K562 (cell line): ENCODE measurements at regions not wholly inside any gene's neighbourhood (a gene's known extent, or its start where the extent isn't known, plus 50 kb on each side); places are given as distances from the start of the nearest gene placed in this dataset.

ENCODE experiments used
- ARNT ChIP-seq, 2 experiments: fragments of 450-650 bp; IDR thresholded peaks; 2 replicates each; pipeline ENCODE4 v1.6.1; 2016; ENCODE audit warnings: mild to moderate bottlenecking in 1 of 2
- CBX5 ChIP-seq: IDR thresholded peaks from 2 replicates; pipeline ENCODE4 v1.6.1; 2014; ENCODE audit warnings: low read depth, borderline replicate concordance
- FOXJ3 ChIP-seq: sonication (generic); formaldehyde crosslinking; IDR thresholded peaks from 2 replicates; pipeline ENCODE4 v1.4.0; 2020; ENCODE audit warnings: mild to moderate bottlenecking, missing genetic modification reagents
- HDAC1 ChIP-seq, 2 experiments: fragments of 450-650 bp; IDR thresholded peaks; 2 replicates each; pipeline ENCODE4 v1.6.1; 2016 to 2017; ENCODE audit warnings: inconsistent platforms in 1 of 2, mild to moderate bottlenecking in 1 of 2, moderate library complexity in 1 of 2
- KAT2B ChIP-seq: IDR thresholded peaks from one replicate; pipeline ENCODE4 v1.6.1; 2012; ENCODE audit warnings: low read depth, mild to moderate bottlenecking, control low read depth, inconsistent platforms, low read length, moderate library complexity
- MEF2A ChIP-seq: IDR thresholded peaks from 2 replicates; pipeline ENCODE4 v1.6.1; 2011; ENCODE audit warnings: low read depth, mild to moderate bottlenecking, low read length, moderate library complexity; ENCODE audit not compliant: control insufficient read depth
- RFX5 ChIP-seq: IDR thresholded peaks from 2 replicates; pipeline ENCODE4 v1.6.1; 2011; ENCODE audit warnings: low read depth, mild to moderate bottlenecking, improper control_type of control experiment, low read length
- RHOXF2B ChIP-seq: fragments of 250-450 bp; sonication (Bioruptor Pico); conservative IDR thresholded peaks from 2 replicates; pipeline ENCODE4 v1.5.1; 2021
- SMC3 ChIP-seq: conservative IDR thresholded peaks from 2 replicates; pipeline ENCODE4 v1.6.1; 2011; ENCODE audit warnings: low read depth, low read length, improper control_type of control experiment; ENCODE audit not compliant: insufficient read depth
- SRF ChIP-seq, 2 experiments: fragments of 250-450, 450-650 bp in 1 of 2; sonication (Bioruptor Pico) in 1 of 2; sonication (generic) in 1 of 2; formaldehyde crosslinking; IDR thresholded peaks; 2 replicates each; pipeline versions ENCODE4 v1.5.0 to v1.5.1; 2020 to 2022; ENCODE audit warnings: mild to moderate bottlenecking in 1 of 2, missing genetic modification reagents in 1 of 2
- ZNF324 ChIP-seq: fragments of 250-450 bp; sonication (Bioruptor Pico); IDR thresholded peaks from 2 replicates; pipeline ENCODE4 v1.4.0; 2020; ENCODE audit warnings: mild to moderate bottlenecking
- TF ChIP-seq, protein P1 (sequence below): fragments of 450-650 bp; IDR thresholded peaks from 2 replicates; pipeline ENCODE4 v1.6.1; 2016
- TF ChIP-seq, protein P2 (sequence below): fragments of 250-450 bp; sonication (Bioruptor Pico); IDR thresholded peaks from 2 replicates; pipeline ENCODE4 v1.4.0; 2020
- TF ChIP-seq, protein P3 (sequence below): fragments of 450-650 bp; formaldehyde crosslinking; IDR thresholded peaks from 2 replicates; pipeline ENCODE4 v1.4.0; 2022; ENCODE audit warnings: missing genetic modification characterization

DNA sequence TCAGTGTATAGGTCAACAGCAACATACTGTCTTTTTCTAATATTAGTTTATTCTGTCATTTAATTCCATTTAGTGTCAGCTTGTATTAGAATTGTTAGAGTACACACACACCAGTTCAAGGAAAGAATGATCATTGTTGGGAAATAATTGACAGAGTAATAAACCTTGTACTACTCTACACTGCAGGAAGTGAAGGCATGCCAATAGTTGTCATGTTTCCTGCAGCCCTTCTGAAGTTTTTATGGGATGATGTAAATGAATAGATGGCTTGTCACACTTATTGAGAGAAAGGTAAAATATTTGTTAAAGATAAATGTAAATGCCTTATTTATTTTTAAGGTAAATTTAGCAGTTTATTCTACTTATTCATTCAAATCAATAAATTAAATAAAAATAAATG lies 306.9 kb upstream of the KLHL1 start:
- TF ChIP-seq, protein P1, sequence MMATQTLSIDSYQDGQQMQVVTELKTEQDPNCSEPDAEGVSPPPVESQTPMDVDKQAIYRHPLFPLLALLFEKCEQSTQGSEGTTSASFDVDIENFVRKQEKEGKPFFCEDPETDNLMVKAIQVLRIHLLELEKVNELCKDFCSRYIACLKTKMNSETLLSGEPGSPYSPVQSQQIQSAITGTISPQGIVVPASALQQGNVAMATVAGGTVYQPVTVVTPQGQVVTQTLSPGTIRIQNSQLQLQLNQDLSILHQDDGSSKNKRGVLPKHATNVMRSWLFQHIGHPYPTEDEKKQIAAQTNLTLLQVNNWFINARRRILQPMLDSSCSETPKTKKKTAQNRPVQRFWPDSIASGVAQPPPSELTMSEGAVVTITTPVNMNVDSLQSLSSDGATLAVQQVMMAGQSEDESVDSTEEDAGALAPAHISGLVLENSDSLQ = no peak
- TF ChIP-seq MEF2A (no peak), RHOXF2B (no peak), KAT2B (no peak), HDAC1 (IDR thresholded peaks at IDR 0.05) (no peak), SRF (CRISPR knock-in tag; IDR thresholded peaks at IDR 0.05) (no peak), SMC3 (no peak), FOXJ3 (no peak), RFX5 (no peak), CBX5 (no peak), ZNF324 (no peak), ARNT (IDR thresholded peaks at IDR 0.05) (no peak)
- TF ChIP-seq, protein P2, sequence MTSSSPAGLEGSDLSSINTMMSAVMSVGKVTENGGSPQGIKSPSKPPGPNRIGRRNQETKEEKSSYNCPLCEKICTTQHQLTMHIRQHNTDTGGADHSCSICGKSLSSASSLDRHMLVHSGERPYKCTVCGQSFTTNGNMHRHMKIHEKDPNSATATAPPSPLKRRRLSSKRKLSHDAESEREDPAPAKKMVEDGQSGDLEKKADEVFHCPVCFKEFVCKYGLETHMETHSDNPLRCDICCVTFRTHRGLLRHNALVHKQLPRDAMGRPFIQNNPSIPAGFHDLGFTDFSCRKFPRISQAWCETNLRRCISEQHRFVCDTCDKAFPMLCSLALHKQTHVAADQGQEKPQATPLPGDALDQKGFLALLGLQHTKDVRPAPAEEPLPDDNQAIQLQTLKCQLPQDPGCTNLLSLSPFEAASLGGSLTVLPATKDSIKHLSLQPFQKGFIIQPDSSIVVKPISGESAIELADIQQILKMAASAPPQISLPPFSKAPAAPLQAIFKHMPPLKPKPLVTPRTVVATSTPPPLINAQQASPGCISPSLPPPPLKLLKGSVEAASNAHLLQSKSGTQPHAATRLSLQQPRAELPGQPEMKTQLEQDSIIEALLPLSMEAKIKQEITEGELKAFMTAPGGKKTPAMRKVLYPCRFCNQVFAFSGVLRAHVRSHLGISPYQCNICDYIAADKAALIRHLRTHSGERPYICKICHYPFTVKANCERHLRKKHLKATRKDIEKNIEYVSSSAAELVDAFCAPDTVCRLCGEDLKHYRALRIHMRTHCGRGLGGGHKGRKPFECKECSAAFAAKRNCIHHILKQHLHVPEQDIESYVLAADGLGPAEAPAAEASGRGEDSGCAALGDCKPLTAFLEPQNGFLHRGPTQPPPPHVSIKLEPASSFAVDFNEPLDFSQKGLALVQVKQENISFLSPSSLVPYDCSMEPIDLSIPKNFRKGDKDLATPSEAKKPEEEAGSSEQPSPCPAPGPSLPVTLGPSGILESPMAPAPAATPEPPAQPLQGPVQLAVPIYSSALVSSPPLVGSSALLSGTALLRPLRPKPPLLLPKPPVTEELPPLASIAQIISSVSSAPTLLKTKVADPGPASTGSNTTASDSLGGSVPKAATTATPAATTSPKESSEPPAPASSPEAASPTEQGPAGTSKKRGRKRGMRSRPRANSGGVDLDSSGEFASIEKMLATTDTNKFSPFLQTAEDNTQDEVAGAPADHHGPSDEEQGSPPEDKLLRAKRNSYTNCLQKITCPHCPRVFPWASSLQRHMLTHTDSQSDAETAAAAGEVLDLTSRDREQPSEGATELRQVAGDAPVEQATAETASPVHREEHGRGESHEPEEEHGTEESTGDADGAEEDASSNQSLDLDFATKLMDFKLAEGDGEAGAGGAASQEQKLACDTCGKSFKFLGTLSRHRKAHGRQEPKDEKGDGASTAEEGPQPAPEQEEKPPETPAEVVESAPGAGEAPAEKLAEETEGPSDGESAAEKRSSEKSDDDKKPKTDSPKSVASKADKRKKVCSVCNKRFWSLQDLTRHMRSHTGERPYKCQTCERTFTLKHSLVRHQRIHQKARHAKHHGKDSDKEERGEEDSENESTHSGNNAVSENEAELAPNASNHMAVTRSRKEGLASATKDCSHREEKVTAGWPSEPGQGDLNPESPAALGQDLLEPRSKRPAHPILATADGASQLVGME (CRISPR knock-in tag) = no peak
- TF ChIP-seq, protein P3, sequence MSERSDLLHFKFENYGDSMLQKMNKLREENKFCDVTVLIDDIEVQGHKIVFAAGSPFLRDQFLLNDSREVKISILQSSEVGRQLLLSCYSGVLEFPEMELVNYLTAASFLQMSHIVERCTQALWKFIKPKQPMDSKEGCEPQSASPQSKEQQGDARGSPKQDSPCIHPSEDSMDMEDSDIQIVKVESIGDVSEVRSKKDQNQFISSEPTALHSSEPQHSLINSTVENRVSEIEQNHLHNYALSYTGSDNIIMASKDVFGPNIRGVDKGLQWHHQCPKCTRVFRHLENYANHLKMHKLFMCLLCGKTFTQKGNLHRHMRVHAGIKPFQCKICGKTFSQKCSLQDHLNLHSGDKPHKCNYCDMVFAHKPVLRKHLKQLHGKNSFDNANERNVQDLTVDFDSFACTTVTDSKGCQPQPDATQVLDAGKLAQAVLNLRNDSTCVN (CRISPR knock-in tag) = no peak
